Tibial nerve (tissue), 4 donors: ENCODE measurements at regions not wholly inside any gene's neighbourhood (a gene's known extent, or its start where the extent isn't known, plus 50 kb on each side); places are given as distances from the start of the nearest gene placed in this dataset.

Source experiments
- DNase-seq, 2 donors: peaks; one replicate each; pipeline ENCODE4 v3.0.0-alpha.2; 2019; ENCODE audit warnings: low spot score in 2 of 2
- H3K27ac ChIP-seq, 4 donors: fragments of 200-600 bp; sonication (generic) in 3 of 4; one replicate each; pipeline ENCODE4 v1.5.1; 2017 to 2019; ENCODE audit warnings: mild to moderate bottlenecking in 1 of 4
- H3K27me3 ChIP-seq, 2 donors: fragments of 200-600 bp; sonication (generic) in 1 of 2; one replicate each; pipeline versions ENCODE4 v1.5.1 to v1.6.0; 2017 to 2019
- H3K36me3 ChIP-seq, 3 donors: fragments of 200-600 bp; sonication (generic); one replicate each; pipeline ENCODE4 v1.5.1; 2018 to 2019
- H3K4me1 ChIP-seq, 4 donors: fragments of 200-600 bp; sonication (generic) in 3 of 4; one replicate each; pipeline ENCODE4 v1.5.1; 2017 to 2019
- H3K4me3 ChIP-seq, 4 donors: fragments of 200-600 bp; sonication (generic) in 3 of 4; one replicate each; pipeline ENCODE4 v1.5.1; 2017 to 2019; ENCODE audit warnings: mild to moderate bottlenecking in 1 of 4, moderate library complexity in 1 of 4
- H3K9me3 ChIP-seq, 4 donors: fragments of 200-600 bp; sonication (generic) in 3 of 4; one replicate each; pipeline ENCODE4 v1.5.1; 2017 to 2019
- CTCF ChIP-seq, 5 experiments: fragments of 200-600 bp in 3 of 5; fragments of 450-650 bp in 2 of 5; sonication (generic) in 3 of 5; IDR thresholded peaks; one replicate each; pipeline ENCODE4 v1.5.1; 2016 to 2019; ENCODE audit warnings: antibody characterized with exemption in 5 of 5, mild to moderate bottlenecking in 3 of 5, moderate library complexity in 2 of 5
- EP300 ChIP-seq, 2 donors: sonication (generic); formaldehyde crosslinking; IDR thresholded peaks; one replicate each; pipeline ENCODE4 v1.6.1; 2017; ENCODE audit warnings: antibody characterized with exemption in 2 of 2, mild to moderate bottlenecking in 1 of 2
- POLR2A ChIP-seq, 2 donors: fragments of 450-650 bp; IDR thresholded peaks; one replicate each; pipeline ENCODE4 v1.6.1; 2017; ENCODE audit warnings: antibody characterized with exemption in 2 of 2, mild to moderate bottlenecking in 2 of 2, moderate library complexity in 2 of 2
- WGBS, 2 donors: methylation state at CpG; one replicate each; pipeline ENCODE4 v1.1.5; 2018; 5-methylcytosine and 5-hydroxymethylcytosine counted together

- H3K36me3 ChIP-seq: no peaks in the 10 kb centered on the region
- H3K4me3 ChIP-seq: no peak overlapping the region
- no peak for DNase-seq
- no peak overlapping the region for H3K27ac ChIP-seq
- H3K9me3 ChIP-seq: peaks cover 0 to 10% (median 0%) of the 10 kb centered on the region in 4 donors
- 91 to 93% methylated on average over 15 of the region's 15 CpGs for WGBS, 2 donors
- no peak for TF ChIP-seq EP300 (IDR thresholded peaks at IDR 0.05)
- no peak for TF ChIP-seq CTCF (IDR thresholded peaks at IDR 0.05)
- no peak for TF ChIP-seq POLR2A (IDR thresholded peaks at IDR 0.05)
- H3K27me3 ChIP-seq: no peaks in the 10 kb centered on the region
- H3K4me1 ChIP-seq: no peaks in the 10 kb centered on the region
Observed at GRCh38 chr4:18369561-18369960, 348.0 kb upstream of the LCORL start.

GRCh38 chr4:18366892-18367291, 345.3 kb upstream of the LCORL start:
- no peaks in the 10 kb centered on the region for H3K27me3 ChIP-seq
- peak in 2 of 5 experiments; percentile 20 to 29 for TF ChIP-seq CTCF (IDR thresholded peaks at IDR 0.05)
- TF ChIP-seq POLR2A (IDR thresholded peaks at IDR 0.05): no peak
- no peak for TF ChIP-seq EP300 (IDR thresholded peaks at IDR 0.05)
- no peaks in the 10 kb centered on the region for H3K4me1 ChIP-seq

GRCh38 chr4:18366136-18366535, 344.6 kb upstream of the LCORL start:
- Histone ChIP-seq H3K27ac (no peak overlapping the region), H3K4me1 (no peaks in the 10 kb centered on the region), H3K9me3 (no peaks in the 10 kb centered on the region), H3K36me3 (no peaks in the 10 kb centered on the region), H3K4me3 (no peak overlapping the region), H3K27me3 (no peaks in the 10 kb centered on the region)
- TF ChIP-seq CTCF (IDR thresholded peaks at IDR 0.05): no peak
- no peak for TF ChIP-seq EP300 (IDR thresholded peaks at IDR 0.05)
- no peak for TF ChIP-seq POLR2A (IDR thresholded peaks at IDR 0.05)
- no peak for DNase-seq
- WGBS, 2 donors: 86 to 88% methylated on average over 3 of the region's 3 CpGs

More at GRCh38 chr4:18366892-18367291, 345.3 kb upstream of the LCORL start:
- 46 to 49% methylated on average over 2 of the region's 2 CpGs for WGBS, 2 donors
- no peak for DNase-seq
- Histone ChIP-seq H3K4me3 (no peak overlapping the region), H3K36me3 (no peaks in the 10 kb centered on the region), H3K9me3 (no peaks in the 10 kb centered on the region), H3K27ac (no peak overlapping the region)

- Histone ChIP-seq H3K4me1 (no peaks in the 10 kb centered on the region), H3K4me3 (no peak overlapping the region), H3K27me3 (no peaks in the 10 kb centered on the region), H3K9me3 (peaks cover 0 to 5% (median 0%) of the 10 kb centered on the region in 4 donors), H3K27ac (no peak overlapping the region), H3K36me3 (no peaks in the 10 kb centered on the region)
- 91 to 94% methylated on average over 7 of the region's 7 CpGs for WGBS, 2 donors
- TF ChIP-seq POLR2A (IDR thresholded peaks at IDR 0.05) (no peak), EP300 (IDR thresholded peaks at IDR 0.05) (no peak), CTCF (IDR thresholded peaks at IDR 0.05) (no peak)
- DNase-seq: no peak
Observed at GRCh38 chr4:18343581-18343980, 322.0 kb upstream of the LCORL start.

DNA sequence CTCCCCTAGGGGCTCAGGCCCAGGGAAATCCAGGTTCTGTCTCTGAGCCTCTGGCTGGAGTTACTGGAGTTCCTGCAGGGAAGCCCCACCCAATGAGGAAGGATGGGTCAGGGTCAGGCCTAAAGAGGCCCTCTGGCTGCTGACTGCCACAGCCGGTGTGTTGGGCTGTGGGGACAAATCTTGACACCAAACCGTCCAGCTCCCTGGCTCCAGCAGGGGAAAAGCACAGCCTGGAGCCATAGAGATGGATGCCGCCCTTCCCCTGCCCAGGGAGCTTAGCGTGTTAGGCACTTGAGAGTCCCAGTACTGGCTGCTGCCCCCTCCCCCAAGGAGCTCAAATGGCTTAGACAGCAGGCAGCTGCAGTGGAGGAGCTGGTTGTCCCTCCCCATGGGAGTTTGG, 321.3 kb upstream of the LCORL start:
- Histone ChIP-seq H3K27me3 (no peaks in the 10 kb centered on the region), H3K9me3 (peaks cover 0 to 11% (median 0%) of the 10 kb centered on the region in 4 donors), H3K36me3 (no peaks in the 10 kb centered on the region), H3K27ac (no peak overlapping the region), H3K4me3 (no peak overlapping the region), H3K4me1 (no peaks in the 10 kb centered on the region)
- no peak for TF ChIP-seq EP300 (IDR thresholded peaks at IDR 0.05)
- no peak for TF ChIP-seq CTCF (IDR thresholded peaks at IDR 0.05)
- no peak for TF ChIP-seq POLR2A (IDR thresholded peaks at IDR 0.05)
- DNase-seq: no peak
- 72% methylated on average over 4 of the region's 4 CpGs; no CpG with 5 or more reads in 1 of the 2 donors for WGBS, 2 donors
